Right atrium auricular region (tissue), 2 donors: ENCODE measurements at regions not wholly inside any gene's neighbourhood (a gene's known extent, or its start where the extent isn't known, plus 50 kb on each side); places are given as distances from the start of the nearest gene placed in this dataset.
A peak's percentile ranks its signal among the peaks of the same experiment; 100 is the strongest.

Source experiments
- DNase-seq: peaks from one replicate; pipeline ENCODE4 v3.0.0-alpha.2; 2019; ENCODE audit warnings: low spot score
- H3K27ac ChIP-seq, 2 donors: fragments of 200-600 bp; sonication (generic); 1 replicate in 1 of 2; 2 replicates in 1 of 2; pipeline ENCODE4 v1.5.1; 2016 to 2019
- H3K27me3 ChIP-seq, 2 donors: fragments of 200-600 bp; sonication (generic); one replicate each; pipeline versions ENCODE4 v1.5.1 to v1.6.0; 2017 to 2019
- H3K36me3 ChIP-seq: fragments of 200-600 bp; sonication (generic); one replicate; pipeline ENCODE4 v1.5.1; 2016
- H3K4me1 ChIP-seq, 2 donors: fragments of 200-600 bp; sonication (generic); one replicate each; pipeline versions ENCODE4 v1.5.1 to v1.6.0; 2017 to 2019
- H3K4me3 ChIP-seq, 2 donors: fragments of 200-600 bp; sonication (generic); 1 replicate in 1 of 2; 2 replicates in 1 of 2; pipeline ENCODE4 v1.5.1; 2017 to 2019; ENCODE audit warnings: mild to moderate bottlenecking in 1 of 2, moderate library complexity in 1 of 2
- H3K9me3 ChIP-seq, 2 donors: fragments of 200-600 bp; sonication (generic); one replicate each; pipeline ENCODE4 v1.5.1; 2019
- TF ChIP-seq, protein P1 (sequence below), 2 donors: fragments of 200-600 bp; sonication (generic); IDR thresholded peaks; one replicate each; pipeline ENCODE4 v1.5.1; 2019; ENCODE audit warnings: antibody characterized with exemption in 2 of 2

DNA sequence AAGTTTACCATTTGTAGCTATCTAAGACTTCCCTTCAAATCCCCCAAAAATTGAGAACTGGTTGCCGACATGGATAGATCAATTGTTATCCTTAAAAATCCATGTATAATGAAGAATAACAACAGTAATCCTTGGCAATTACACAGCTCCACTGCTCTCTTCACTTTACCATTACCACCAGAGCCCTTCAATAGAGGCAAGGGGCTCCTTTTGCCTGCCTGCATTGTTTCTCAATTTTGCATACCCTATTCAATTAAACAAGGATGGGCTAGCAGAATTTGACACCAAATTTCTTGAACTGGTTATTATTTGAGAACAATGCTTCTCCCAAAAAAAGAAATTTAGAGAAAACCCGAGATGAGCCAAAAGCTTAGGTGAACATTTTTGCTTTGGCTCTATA lies 387.8 kb upstream of the PKN2 start:
- no peaks in the 10 kb centered on the region for H3K9me3 ChIP-seq
- DNase-seq = no peak
- H3K36me3 ChIP-seq = no peaks in the 10 kb centered on the region
- H3K4me1 ChIP-seq = no peaks in the 10 kb centered on the region
- no peaks in the 10 kb centered on the region for H3K27me3 ChIP-seq
- TF ChIP-seq, protein P1, sequence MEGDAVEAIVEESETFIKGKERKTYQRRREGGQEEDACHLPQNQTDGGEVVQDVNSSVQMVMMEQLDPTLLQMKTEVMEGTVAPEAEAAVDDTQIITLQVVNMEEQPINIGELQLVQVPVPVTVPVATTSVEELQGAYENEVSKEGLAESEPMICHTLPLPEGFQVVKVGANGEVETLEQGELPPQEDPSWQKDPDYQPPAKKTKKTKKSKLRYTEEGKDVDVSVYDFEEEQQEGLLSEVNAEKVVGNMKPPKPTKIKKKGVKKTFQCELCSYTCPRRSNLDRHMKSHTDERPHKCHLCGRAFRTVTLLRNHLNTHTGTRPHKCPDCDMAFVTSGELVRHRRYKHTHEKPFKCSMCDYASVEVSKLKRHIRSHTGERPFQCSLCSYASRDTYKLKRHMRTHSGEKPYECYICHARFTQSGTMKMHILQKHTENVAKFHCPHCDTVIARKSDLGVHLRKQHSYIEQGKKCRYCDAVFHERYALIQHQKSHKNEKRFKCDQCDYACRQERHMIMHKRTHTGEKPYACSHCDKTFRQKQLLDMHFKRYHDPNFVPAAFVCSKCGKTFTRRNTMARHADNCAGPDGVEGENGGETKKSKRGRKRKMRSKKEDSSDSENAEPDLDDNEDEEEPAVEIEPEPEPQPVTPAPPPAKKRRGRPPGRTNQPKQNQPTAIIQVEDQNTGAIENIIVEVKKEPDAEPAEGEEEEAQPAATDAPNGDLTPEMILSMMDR (IDR thresholded peaks at IDR 0.05) = no peak
- H3K4me3 ChIP-seq = no peak overlapping the region
- H3K27ac ChIP-seq = no peak overlapping the region

DNA sequence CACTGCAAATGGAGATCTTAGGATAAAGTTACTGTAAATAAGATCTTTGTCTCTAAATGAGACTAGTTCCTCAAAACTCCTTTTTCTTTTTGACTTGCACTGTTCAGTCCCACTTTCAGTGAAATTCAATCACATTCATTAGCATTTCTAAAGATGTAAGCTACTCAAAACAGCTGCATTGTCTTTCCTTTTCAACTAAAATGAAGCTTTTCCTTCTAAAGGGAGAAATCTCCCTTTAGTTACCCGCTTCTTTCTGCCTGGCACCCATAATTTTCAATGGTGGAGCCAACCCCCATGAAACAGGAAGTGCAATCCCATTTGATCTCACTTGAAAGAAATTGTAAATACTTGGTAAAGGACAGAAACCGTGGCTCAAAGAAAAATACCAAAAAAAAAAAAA lies 387.4 kb upstream of the PKN2 start:
- Histone ChIP-seq H3K4me3 (no peak overlapping the region), H3K27me3 (no peaks in the 10 kb centered on the region), H3K9me3 (no peaks in the 10 kb centered on the region), H3K4me1 (no peaks in the 10 kb centered on the region), H3K27ac (no peak overlapping the region), H3K36me3 (no peaks in the 10 kb centered on the region)
- TF ChIP-seq, protein P1 (IDR thresholded peaks at IDR 0.05) = no peak
- no peak for DNase-seq

DNA sequence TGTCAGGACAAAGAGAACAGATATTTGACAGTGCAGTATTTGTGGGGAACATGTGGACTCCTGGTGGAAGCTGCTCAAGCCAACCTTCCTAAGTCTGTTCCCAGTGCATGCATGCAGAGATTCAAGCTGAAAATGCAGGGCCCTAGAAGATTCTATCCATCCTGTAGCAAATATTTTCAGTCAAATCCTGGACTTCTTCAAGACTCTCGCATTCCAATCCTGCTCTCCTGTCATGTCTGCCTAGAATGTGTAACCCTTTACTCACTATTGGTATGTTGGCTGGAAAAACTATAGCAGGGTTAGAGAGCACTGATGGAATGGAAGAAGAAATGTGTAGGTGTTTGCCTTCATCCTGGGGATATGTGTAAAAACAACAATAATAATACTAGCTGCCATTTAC lies 385.6 kb upstream of the PKN2 start:
- Histone ChIP-seq H3K27me3 (no peaks in the 10 kb centered on the region), H3K36me3 (no peaks in the 10 kb centered on the region), H3K9me3 (no peaks in the 10 kb centered on the region), H3K4me1 (no peaks in the 10 kb centered on the region), H3K4me3 (no peak overlapping the region), H3K27ac (no peak overlapping the region)
- TF ChIP-seq, protein P1 (IDR thresholded peaks at IDR 0.05) = no peak
- no peak for DNase-seq

DNA sequence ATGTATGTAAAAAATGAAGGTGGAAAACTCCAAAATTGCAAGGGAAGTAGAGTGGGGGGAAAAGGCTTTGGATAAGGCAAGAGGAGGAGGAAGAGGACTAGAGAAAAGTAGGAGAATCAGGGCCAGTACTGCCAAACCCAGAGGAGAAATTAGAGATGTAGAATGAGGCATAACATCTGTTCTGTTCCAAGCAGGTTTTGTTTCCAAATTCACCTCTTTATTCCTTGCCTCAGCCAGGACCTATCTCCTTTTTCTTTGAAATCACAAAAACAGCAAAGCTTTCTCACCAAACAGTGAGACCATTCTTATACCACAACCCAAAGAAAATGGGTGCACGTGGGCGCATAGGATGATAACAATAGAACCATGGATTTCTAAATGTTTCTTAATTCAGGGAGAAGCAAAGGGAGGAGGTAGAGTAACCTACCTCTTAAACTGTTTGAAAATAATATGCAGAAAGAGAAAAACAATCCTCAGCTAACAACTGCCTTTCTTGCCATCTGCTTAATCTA lies 383.3 kb upstream of the PKN2 start:
- TF ChIP-seq, protein P1 (IDR thresholded peaks at IDR 0.05) = no peak
- H3K27me3 ChIP-seq = no peaks in the 10 kb centered on the region
- H3K4me3 ChIP-seq = no peak overlapping the region
- H3K27ac ChIP-seq = no peak overlapping the region
- no peak for DNase-seq
- no peaks in the 10 kb centered on the region for H3K36me3 ChIP-seq
- no peaks in the 10 kb centered on the region for H3K4me1 ChIP-seq
- H3K9me3 ChIP-seq = no peaks in the 10 kb centered on the region

DNA sequence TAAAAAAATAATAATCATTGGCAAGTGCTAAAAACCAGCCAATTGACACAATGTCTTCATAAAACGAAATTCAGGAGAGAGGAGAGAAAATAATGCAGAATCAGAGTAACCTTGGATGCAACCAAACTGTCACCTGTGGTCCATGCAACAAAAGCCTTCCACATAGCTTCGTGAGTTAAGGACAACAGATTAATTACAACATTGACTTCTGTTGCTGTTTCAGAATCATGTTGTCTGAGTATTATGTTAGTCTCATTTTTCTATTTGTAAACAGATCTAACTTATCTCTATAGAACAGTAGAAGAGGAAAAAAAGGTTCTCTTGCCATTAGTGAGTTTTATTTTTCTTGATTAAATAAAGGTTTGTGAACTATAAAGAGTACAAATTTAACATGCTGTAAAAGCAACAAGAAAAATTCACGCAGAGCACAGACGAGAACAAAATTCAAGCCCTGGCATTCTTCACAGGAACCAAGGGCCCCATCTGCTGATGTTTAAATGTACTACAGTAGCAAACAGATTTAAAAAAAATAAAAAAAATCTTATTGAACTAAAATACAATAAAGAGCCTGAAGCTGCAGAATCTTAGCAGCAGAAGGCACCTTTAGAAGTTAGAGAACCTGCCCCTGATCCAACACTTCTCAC lies 381.1 kb upstream of the PKN2 start:
- no peak for DNase-seq
- H3K27me3 ChIP-seq = no peaks in the 10 kb centered on the region
- TF ChIP-seq, protein P1 (IDR thresholded peaks at IDR 0.05) = peak; percentile 31 to 69
- H3K36me3 ChIP-seq = no peaks in the 10 kb centered on the region
- no peaks in the 10 kb centered on the region for H3K9me3 ChIP-seq
- no peaks in the 10 kb centered on the region for H3K4me1 ChIP-seq
- H3K4me3 ChIP-seq = no peak overlapping the region
- no peak overlapping the region for H3K27ac ChIP-seq

DNA sequence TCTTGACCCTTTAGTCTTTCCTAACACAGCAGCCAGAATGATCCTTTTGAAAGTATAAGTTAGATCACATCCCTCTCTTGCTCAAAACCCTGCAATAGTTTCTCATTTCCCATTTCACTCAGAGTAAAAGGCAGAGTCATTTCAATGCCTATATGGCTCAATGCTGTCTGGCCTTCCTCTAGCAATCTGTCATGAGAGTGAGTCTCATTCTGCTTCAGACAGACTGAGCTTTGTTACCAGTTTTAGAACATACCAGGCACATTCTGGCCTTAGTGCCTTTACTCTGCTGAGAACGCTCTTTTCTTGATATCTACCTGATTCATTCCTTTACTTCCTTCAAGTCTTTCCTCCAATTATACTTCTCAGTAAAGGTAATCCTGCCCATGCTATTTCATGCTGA lies 372.8 kb upstream of the PKN2 start:
- TF ChIP-seq, protein P1 (IDR thresholded peaks at IDR 0.05) = no peak
- no peaks in the 10 kb centered on the region for H3K36me3 ChIP-seq
- H3K4me1 ChIP-seq = no peaks in the 10 kb centered on the region
- H3K27ac ChIP-seq = no peak overlapping the region
- no peak for DNase-seq
- H3K4me3 ChIP-seq = no peak overlapping the region
- no peaks in the 10 kb centered on the region for H3K9me3 ChIP-seq
- H3K27me3 ChIP-seq = no peaks in the 10 kb centered on the region
